GM23338 (cell line): ENCODE measurements at regions not wholly inside any gene's neighbourhood (a gene's known extent, or its start where the extent isn't known, plus 50 kb on each side); places are given as distances from the start of the nearest gene placed in this dataset.
"Not testable (repeated sequence)": the region's sequence is repeated elsewhere in the genome, so short reads cannot be mapped to it uniquely, and the experiment has no call there.

Source experiments
- ATAC-seq: fragments of 200-7000 bp; cut with Tn5 transposase; 3 replicates; pipeline ENCODE4 v1.9.1; 2020
- DNase-seq: peaks from one replicate; pipeline ENCODE4 v3.0.0-alpha.2; 2015; ENCODE audit warnings: low spot score
- H2AFZ ChIP-seq: fragments of 200-600 bp; sonication (generic); 2 replicates; pipeline ENCODE4 v1.8.0; 2016; ENCODE audit warnings: antibody characterized with exemption, mild to moderate bottlenecking, moderate library complexity
- H3F3A ChIP-seq: fragments of 200-600 bp; sonication (generic); replicated peaks from 2 replicates; pipeline ENCODE4 v1.8.0; 2017; ENCODE audit warnings: antibody characterized with exemption, mixed run types, low read depth
- H3K27ac ChIP-seq: fragments of 200-600 bp; sonication (generic); 2 replicates; pipeline ENCODE4 v1.6.1; 2016; ENCODE audit warnings: low read depth
- H3K27me3 ChIP-seq: fragments of 200-600 bp; sonication (generic); 2 replicates; pipeline ENCODE4 v1.8.0; 2016; ENCODE audit warnings: mild to moderate bottlenecking, mixed run types, moderate library complexity; ENCODE audit not compliant: insufficient read depth
- H3K36me3 ChIP-seq: fragments of 200-600 bp; sonication (generic); 2 replicates; pipeline ENCODE4 v1.8.0; 2016; ENCODE audit warnings: mild to moderate bottlenecking; ENCODE audit not compliant: insufficient read depth
- H3K4me1 ChIP-seq: fragments of 200-600 bp; sonication (generic); 2 replicates; pipeline ENCODE4 v1.8.0; 2016; ENCODE audit warnings: mild to moderate bottlenecking, moderate library complexity; ENCODE audit not compliant: insufficient read depth
- H3K4me2 ChIP-seq: fragments of 200-600 bp; sonication (generic); 2 replicates; pipeline ENCODE4 v1.7.1; 2017; ENCODE audit warnings: mixed run types
- H3K4me3 ChIP-seq: fragments of 200-600 bp; sonication (generic); 2 replicates; pipeline ENCODE4 v1.6.1; 2016; ENCODE audit warnings: mixed run types
- H3K79me2 ChIP-seq: fragments of 200-600 bp; sonication (generic); replicated peaks from 2 replicates; pipeline ENCODE4 v1.8.0; 2017; ENCODE audit warnings: mild to moderate bottlenecking; ENCODE audit not compliant: insufficient read depth
- H3K9me2 ChIP-seq: fragments of 200-600 bp; sonication (generic); 2 replicates; pipeline ENCODE4 v1.8.0; 2017; ENCODE audit not compliant: insufficient read depth
- H4K20me1 ChIP-seq: fragments of 200-600 bp; sonication (generic); replicated peaks from 2 replicates; pipeline ENCODE4 v1.8.0; 2017; ENCODE audit warnings: mild to moderate bottlenecking; ENCODE audit not compliant: insufficient read depth
- H3K27ac Mint-ChIP-seq: 2 replicates; pipeline ENCODE4 v1.8.0; 2020; ENCODE audit warnings: inconsistent platforms, mild to moderate bottlenecking, moderate library complexity, mixed read lengths
- H3K27me3 Mint-ChIP-seq: 3 replicates; pipeline ENCODE4 v1.8.0; 2022; ENCODE audit warnings: low read depth, mild to moderate bottlenecking, moderate library complexity, mixed read lengths, inconsistent platforms; ENCODE audit not compliant: insufficient read depth, poor library complexity
- H3K36me3 Mint-ChIP-seq: 3 replicates; pipeline ENCODE4 v1.8.0; 2021; ENCODE audit warnings: low read depth, mild to moderate bottlenecking, inconsistent platforms, moderate library complexity, mixed read lengths
- H3K4me1 Mint-ChIP-seq: 3 replicates; pipeline ENCODE4 v1.8.0; 2020; ENCODE audit warnings: mild to moderate bottlenecking, inconsistent platforms, mixed read lengths
- H3K4me3 Mint-ChIP-seq: 3 replicates; pipeline ENCODE4 v1.8.0; 2021; ENCODE audit warnings: moderate library complexity, mild to moderate bottlenecking, inconsistent platforms, mixed read lengths
- H3K9me3 Mint-ChIP-seq: 3 replicates; pipeline ENCODE4 v1.8.0; 2020; ENCODE audit warnings: moderate library complexity, mild to moderate bottlenecking, inconsistent platforms, mixed read lengths
- CREB1 ChIP-seq: fragments of 250-450 bp; sonication (Bioruptor Pico); IDR thresholded peaks from 2 replicates; pipeline ENCODE4 v1.5.0; 2020; ENCODE audit warnings: low read depth, mild to moderate bottlenecking, moderate library complexity
- NANOG ChIP-seq: IDR thresholded peaks from 2 replicates; pipeline ENCODE4 v1.6.1; 2016; ENCODE audit warnings: antibody characterized with exemption, borderline replicate concordance
- POLR2AphosphoS5 ChIP-seq: IDR thresholded peaks from 2 replicates; pipeline ENCODE4 v1.6.1; 2016; ENCODE audit warnings: antibody characterized with exemption, low read depth
- ZNF114 ChIP-seq: fragments of 250-450 bp; sonication (Bioruptor Pico); IDR thresholded peaks from 2 replicates; pipeline ENCODE4 v1.5.0; 2020; ENCODE audit warnings: mild to moderate bottlenecking, moderate library complexity
- TF ChIP-seq, protein P1 (sequence below): IDR thresholded peaks from 2 replicates; pipeline ENCODE4 v1.6.1; 2016; ENCODE audit warnings: antibody characterized with exemption
- TF ChIP-seq, protein P2 (sequence below): fragments of 250-450 bp; sonication (Bioruptor Pico); IDR thresholded peaks from 2 replicates; pipeline ENCODE4 v1.5.0; 2020; ENCODE audit warnings: mild to moderate bottlenecking, moderate library complexity

DNA sequence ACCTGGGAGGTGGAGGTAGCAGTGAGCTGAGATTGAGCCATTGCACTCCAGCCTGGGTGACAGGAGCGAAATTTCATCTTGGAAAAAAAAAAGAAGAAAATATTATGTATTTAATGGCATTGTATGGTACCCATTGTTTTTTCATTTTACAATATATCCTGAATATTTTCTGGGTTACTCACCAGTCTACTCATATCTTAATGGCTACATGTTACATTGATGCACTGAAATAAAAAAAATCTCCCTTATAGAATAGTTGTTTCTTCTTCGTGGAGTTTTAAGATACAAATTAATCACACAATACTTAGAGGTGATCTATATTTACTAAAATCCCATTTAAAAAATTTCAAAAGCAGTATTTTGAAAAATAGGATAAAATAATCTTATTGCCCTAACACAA lies 66.3 kb upstream of the XPO1 start (continued):
- TF ChIP-seq, protein P1, sequence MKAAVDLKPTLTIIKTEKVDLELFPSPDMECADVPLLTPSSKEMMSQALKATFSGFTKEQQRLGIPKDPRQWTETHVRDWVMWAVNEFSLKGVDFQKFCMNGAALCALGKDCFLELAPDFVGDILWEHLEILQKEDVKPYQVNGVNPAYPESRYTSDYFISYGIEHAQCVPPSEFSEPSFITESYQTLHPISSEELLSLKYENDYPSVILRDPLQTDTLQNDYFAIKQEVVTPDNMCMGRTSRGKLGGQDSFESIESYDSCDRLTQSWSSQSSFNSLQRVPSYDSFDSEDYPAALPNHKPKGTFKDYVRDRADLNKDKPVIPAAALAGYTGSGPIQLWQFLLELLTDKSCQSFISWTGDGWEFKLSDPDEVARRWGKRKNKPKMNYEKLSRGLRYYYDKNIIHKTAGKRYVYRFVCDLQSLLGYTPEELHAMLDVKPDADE = no peak

DNA sequence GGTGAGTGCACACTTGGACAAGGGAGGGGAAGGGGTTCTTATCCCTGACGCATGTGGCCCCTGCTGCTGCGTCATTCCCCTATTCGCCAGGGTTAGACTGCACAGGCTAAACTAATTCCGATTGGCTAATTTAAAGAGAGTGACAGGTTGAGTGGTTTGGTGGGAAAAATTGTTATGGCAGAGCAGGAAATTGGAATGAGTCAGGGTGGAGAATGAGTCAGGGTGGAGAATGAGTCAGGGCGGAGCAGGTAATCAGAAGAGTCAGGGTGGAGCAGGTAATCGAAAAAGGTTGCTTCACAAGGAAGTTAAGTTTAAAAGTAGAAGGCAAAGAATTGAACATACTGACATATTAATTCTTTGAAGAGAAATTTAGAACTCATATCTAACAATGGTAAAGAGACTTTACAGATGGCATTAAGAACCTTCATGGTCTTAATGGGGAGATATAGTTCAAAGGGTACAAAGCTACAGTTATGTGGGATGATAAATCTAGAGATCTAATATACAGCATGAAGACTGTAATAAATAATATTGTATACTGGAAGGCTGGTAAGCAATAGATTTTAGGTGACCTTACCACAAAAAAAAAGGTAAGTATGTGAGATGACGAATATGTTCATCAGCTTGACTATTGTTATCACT lies 60.5 kb upstream of the XPO1 start:
- H2AFZ ChIP-seq, DNase-seq, H3K27me3 Mint-ChIP-seq, H4K20me1 ChIP-seq, H3K4me3 Mint-ChIP-seq, H3K36me3 Mint-ChIP-seq, H3K79me2 ChIP-seq, ATAC-seq, H3K36me3 ChIP-seq, H3K4me3 ChIP-seq, H3K4me2 ChIP-seq, H3K9me2 ChIP-seq, H3K9me3 Mint-ChIP-seq, H3F3A ChIP-seq, H3K27me3 ChIP-seq: not testable (repeated sequence)
- Mint-ChIP-seq H3K27ac (peak overlapping the region; percentile 4; the same call in 1 of the 2 replicates), H3K4me1 (peaks cover 16% of the 10 kb centered on the region)
- H3K27ac ChIP-seq = peak overlapping the region; percentile 70
- H3K4me1 ChIP-seq = peaks cover 17% of the 10 kb centered on the region

DNA sequence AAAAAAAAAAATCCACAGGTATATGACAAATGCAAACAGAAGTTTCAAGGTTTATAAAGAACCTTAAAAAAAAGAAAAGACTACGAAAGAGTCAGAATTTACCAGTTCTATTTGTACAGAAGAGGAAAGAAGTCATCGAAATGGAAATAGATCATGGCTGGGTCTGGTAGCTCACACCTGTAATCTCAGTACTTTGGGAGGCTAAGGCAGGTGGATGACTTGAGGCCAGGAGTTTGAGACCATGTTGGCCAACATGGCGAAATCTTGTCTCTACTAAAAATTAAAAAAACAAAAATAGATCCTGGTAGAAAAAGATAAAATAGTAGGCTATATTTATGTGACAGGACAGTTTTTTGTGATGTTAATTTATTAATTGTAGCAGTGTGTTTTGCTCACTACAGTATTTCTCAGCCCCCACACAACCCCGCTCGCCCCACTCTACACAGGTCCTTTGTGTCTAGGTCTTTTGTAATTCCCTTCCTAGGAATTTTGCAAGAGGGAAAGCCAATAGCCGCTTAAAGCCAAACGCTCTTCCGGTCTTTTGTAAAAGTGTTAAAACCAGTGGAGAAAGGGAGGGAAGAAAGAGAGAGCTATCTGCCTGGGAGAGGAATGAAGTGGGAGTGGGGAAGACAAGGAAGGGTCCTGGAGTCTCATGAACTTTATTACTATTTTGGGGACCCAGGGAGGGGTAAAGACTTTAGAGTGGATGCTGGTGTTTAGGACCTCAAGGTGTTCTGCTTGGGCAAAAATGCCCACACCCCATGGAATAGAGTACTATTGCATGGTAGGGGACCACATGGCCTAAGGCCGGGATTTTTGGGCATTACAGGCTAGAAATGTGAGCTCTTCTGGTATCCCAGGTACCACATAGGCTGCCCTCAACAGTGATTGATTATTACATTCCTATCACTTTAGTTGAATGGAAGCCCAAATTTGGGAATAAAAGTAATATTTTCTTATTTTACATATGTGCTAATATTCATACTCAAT lies 59.4 kb upstream of the XPO1 start:
- H3K9me3 Mint-ChIP-seq = peaks cover 15% of the 10 kb centered on the region
- no peak overlapping the region for H3K4me3 ChIP-seq
- TF ChIP-seq, protein P2, sequence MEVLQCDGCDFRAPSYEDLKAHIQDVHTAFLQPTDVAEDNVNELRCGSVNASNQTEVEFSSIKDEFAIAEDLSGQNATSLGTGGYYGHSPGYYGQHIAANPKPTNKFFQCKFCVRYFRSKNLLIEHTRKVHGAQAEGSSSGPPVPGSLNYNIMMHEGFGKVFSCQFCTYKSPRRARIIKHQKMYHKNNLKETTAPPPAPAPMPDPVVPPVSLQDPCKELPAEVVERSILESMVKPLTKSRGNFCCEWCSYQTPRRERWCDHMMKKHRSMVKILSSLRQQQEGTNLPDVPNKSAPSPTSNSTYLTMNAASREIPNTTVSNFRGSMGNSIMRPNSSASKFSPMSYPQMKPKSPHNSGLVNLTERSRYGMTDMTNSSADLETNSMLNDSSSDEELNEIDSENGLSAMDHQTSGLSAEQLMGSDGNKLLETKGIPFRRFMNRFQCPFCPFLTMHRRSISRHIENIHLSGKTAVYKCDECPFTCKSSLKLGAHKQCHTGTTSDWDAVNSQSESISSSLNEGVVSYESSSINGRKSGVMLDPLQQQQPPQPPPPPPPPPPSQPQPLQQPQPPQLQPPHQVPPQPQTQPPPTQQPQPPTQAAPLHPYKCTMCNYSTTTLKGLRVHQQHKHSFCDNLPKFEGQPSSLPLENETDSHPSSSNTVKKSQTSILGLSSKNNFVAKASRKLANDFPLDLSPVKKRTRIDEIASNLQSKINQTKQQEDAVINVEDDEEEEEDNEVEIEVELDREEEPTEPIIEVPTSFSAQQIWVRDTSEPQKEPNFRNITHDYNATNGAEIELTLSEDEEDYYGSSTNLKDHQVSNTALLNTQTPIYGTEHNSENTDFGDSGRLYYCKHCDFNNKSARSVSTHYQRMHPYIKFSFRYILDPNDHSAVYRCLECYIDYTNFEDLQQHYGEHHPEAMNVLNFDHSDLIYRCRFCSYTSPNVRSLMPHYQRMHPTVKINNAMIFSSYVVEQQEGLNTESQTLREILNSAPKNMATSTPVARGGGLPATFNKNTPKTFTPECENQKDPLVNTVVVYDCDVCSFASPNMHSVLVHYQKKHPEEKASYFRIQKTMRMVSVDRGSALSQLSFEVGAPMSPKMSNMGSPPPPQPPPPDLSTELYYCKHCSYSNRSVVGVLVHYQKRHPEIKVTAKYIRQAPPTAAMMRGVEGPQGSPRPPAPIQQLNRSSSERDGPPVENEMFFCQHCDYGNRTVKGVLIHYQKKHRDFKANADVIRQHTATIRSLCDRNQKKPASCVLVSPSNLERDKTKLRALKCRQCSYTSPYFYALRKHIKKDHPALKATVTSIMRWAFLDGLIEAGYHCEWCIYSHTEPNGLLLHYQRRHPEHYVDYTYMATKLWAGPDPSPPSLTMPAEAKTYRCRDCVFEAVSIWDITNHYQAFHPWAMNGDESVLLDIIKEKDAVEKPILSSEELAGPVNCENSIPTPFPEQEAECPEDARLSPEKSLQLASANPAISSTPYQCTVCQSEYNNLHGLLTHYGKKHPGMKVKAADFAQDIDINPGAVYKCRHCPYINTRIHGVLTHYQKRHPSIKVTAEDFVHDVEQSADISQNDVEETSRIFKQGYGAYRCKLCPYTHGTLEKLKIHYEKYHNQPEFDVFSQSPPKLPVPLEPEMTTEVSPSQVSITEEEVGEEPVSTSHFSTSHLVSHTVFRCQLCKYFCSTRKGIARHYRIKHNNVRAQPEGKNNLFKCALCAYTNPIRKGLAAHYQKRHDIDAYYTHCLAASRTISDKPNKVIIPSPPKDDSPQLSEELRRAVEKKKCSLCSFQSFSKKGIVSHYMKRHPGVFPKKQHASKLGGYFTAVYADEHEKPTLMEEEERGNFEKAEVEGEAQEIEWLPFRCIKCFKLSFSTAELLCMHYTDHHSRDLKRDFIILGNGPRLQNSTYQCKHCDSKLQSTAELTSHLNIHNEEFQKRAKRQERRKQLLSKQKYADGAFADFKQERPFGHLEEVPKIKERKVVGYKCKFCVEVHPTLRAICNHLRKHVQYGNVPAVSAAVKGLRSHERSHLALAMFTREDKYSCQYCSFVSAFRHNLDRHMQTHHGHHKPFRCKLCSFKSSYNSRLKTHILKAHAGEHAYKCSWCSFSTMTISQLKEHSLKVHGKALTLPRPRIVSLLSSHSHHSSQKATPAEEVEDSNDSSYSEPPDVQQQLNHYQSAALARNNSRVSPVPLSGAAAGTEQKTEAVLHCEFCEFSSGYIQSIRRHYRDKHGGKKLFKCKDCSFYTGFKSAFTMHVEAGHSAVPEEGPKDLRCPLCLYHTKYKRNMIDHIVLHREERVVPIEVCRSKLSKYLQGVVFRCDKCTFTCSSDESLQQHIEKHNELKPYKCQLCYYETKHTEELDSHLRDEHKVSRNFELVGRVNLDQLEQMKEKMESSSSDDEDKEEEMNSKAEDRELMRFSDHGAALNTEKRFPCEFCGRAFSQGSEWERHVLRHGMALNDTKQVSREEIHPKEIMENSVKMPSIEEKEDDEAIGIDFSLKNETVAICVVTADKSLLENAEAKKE (CRISPR knock-in tag) = 0 out of 2 replicates have a peak, but pooled peaks have one; percentile 36
- TF ChIP-seq, protein P1 = peak; percentile 63; the same call in 1 of the 2 replicates
- 0 out of 2 replicates have a peak, but pooled peaks have one; percentile 5 for TF ChIP-seq CREB1 (CRISPR knock-in tag)
- peak; percentile 62 for TF ChIP-seq NANOG
- peak; percentile 18; the same call in 1 of the 2 replicates for TF ChIP-seq POLR2AphosphoS5
- TF ChIP-seq ZNF114 = no peak

More for the DNA sequence above, 59.4 kb upstream of the XPO1 start:
- Mint-ChIP-seq H3K4me1 (peaks cover 16% of the 10 kb centered on the region), H3K4me3 (peak overlapping the region; percentile 1; the same call in 1 of the 3 replicates), H3K36me3 (peaks cover 13% of the 10 kb centered on the region), H3K27ac (peak overlapping the region; percentile 91), H3K27me3 (peaks cover 5% of the 10 kb centered on the region)
- Histone ChIP-seq H3K4me2 (peak overlapping the region; percentile 5; the same call in 1 of the 2 replicates), H3K36me3 (no peaks in the 10 kb centered on the region), H2AFZ (no peak overlapping the region), H4K20me1 (no peaks in the 10 kb centered on the region), H3K27me3 (no peaks in the 10 kb centered on the region), H3F3A (peaks cover 6% of the 10 kb centered on the region; the same call in 1 of the 2 replicates), H3K4me1 (peaks cover 17% of the 10 kb centered on the region), H3K9me2 (0 out of 2 replicates have a peak, but pooled peaks cover 6% of the 10 kb centered on the region), H3K79me2 (no peaks in the 10 kb centered on the region), H3K27ac (peak overlapping the region; percentile 84)
- peak; percentile 92 for DNase-seq
- ATAC-seq = peak; percentile 96
